SJSA1 (cell line): ENCODE measurements at regions not wholly inside any gene's neighbourhood (a gene's known extent, or its start where the extent isn't known, plus 50 kb on each side); places are given as distances from the start of the nearest gene placed in this dataset.
"Not testable (repeated sequence)": the region's sequence is repeated elsewhere in the genome, so short reads cannot be mapped to it uniquely, and the experiment has no call there.

Experiments
- DNase-seq, 2 experiments: peaks; one replicate each; pipeline ENCODE4 v3.0.0-alpha.2; 2015 to 2020; ENCODE audit warnings: low spot score in 2 of 2, low read depth in 1 of 2
- H3K27ac ChIP-seq: fragments of 250-450 bp; sonication (Bioruptor Pico); 2 replicates; pipeline ENCODE4 v1.5.1; 2020; ENCODE audit warnings: mild to moderate bottlenecking, moderate library complexity
- H3K27me3 ChIP-seq: fragments of 250-450 bp; sonication (Bioruptor Pico); replicated peaks from 2 replicates; pipeline ENCODE4 v1.5.1; 2020; ENCODE audit warnings: mild to moderate bottlenecking, moderate library complexity
- H3K36me3 ChIP-seq: fragments of 250-450 bp; sonication (Bioruptor Pico); 2 replicates; pipeline ENCODE4 v1.5.1; 2020; ENCODE audit warnings: mild to moderate bottlenecking
- H3K4me1 ChIP-seq: fragments of 250-450 bp; sonication (Bioruptor Pico); replicated peaks from 2 replicates; pipeline ENCODE4 v1.6.1; 2021; ENCODE audit warnings: mild to moderate bottlenecking
- H3K4me3 ChIP-seq: fragments of 250-450 bp; sonication (Bioruptor Pico); 2 replicates; pipeline ENCODE4 v1.5.1; 2020; ENCODE audit warnings: mild to moderate bottlenecking
- H3K9me3 ChIP-seq: fragments of 250-450 bp; sonication (Bioruptor Pico); replicated peaks from 2 replicates; pipeline ENCODE4 v1.5.1; 2020; ENCODE audit warnings: mild to moderate bottlenecking

DNA sequence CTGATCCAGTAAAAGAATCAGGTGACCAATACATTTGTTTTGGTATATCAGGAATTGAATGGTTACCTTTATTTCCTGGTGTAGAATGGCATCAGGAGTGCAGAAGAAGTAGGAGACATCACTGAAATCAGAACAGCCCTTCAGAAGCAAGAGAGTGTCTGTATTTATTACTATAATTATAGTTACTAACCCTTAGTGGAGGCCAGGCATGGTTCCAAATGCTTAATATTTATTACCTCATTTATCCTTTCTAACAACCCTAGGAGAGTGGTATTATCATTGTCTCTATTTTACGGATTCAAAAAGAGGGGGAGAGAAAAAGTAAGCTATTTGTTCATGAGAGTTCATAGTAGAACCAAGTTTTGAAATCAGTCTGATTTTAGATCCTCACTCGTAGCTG, 1292.9 kb downstream of the PCDH9 start:
- H3K4me1 ChIP-seq, result no peaks in the 10 kb centered on the region
- H3K27me3 ChIP-seq, result no peaks in the 10 kb centered on the region
- no peak overlapping the region for H3K4me3 ChIP-seq
- no peak overlapping the region for H3K27ac ChIP-seq
- no peaks in the 10 kb centered on the region for H3K9me3 ChIP-seq
- DNase-seq, result no peak
- no peaks in the 10 kb centered on the region for H3K36me3 ChIP-seq

DNA sequence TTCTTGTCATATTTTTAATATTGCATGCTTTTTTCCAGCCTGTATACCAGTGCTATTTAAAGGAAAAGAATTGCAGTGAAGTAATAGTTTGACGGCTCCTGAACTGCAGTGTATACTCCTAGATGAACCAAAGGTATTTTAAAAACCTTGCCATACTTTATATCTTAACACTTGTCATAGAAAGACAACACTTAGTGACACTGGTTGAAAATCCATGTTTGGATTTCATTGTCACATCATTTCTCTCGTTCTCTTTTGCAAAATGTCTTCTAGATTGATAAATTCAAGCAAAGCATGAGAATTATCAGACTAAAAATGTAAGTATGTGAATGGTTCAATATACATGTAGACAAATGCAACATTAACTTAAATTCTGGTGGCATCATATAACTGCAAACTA, 1293.9 kb downstream of the PCDH9 start:
- H3K9me3 ChIP-seq, result no peaks in the 10 kb centered on the region
- H3K36me3 ChIP-seq, result no peaks in the 10 kb centered on the region
- H3K27ac ChIP-seq, result no peak overlapping the region
- no peak overlapping the region for H3K4me3 ChIP-seq
- no peaks in the 10 kb centered on the region for H3K27me3 ChIP-seq
- no peaks in the 10 kb centered on the region for H3K4me1 ChIP-seq
- DNase-seq, result no peak

DNA sequence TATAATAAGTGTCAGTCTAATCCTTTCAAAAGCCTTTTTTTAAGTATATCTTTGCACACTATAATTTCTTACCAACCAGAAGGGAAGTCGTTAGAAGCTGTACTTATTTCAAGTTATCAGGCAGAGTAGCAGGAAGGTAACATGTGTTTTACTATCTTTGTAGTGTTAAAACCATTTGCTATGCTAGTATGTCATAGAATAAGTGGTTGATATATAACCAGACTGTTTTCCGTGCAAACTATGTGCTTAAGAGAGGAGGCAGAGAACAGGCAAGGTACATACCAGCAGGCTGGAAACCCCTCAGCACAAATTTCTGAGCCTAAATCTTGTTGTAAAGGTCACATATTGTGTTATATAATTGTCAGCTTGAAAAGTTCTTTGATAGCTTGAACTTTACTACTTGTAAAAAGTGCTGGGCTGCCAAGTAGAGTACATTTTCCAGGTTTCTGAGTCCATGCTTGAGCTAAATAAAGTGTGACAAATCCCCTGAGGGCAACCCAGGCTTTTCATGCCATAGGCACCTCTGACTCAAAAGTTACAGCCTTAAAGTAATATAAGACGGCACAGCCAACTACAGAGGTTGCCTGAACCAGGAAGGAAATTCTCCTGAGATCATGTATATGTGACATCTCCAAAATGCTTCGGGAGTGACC, 1297.4 kb downstream of the PCDH9 start:
- DNase-seq, result no peak

DNA sequence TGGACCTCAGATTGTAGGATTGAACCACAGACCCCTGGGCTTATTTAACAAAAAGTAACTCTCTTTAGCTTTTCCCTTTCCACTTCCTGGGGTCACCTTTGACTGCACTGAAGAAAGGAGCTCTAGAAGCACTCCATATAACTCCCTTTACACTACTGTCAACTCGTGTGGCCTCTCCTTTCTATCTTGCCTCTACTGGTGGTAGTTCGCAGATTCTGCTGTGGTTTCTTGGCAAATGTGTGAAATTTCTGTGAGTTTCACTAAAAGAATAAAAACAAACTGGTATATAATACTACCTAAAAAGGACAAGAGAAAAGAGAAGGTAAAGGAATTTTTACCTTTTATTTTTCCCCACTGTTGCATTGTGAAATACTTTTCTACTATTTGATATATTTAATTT, 1298.1 kb downstream of the PCDH9 start:
- H3K4me3 ChIP-seq, result no peak overlapping the region
- H3K9me3 ChIP-seq, result no peaks in the 10 kb centered on the region
- no peak for DNase-seq
- no peaks in the 10 kb centered on the region; the same call in none of the 2 replicates for H3K4me1 ChIP-seq
- no peak overlapping the region for H3K27ac ChIP-seq
- no peaks in the 10 kb centered on the region for H3K36me3 ChIP-seq
- H3K27me3 ChIP-seq, result no peaks in the 10 kb centered on the region

More for the DNA sequence above, 1297.4 kb downstream of the PCDH9 start:
- Histone ChIP-seq H3K36me3 (no peaks in the 10 kb centered on the region), H3K27me3 (no peaks in the 10 kb centered on the region), H3K27ac (no peak overlapping the region), H3K9me3 (no peaks in the 10 kb centered on the region), H3K4me3 (no peak overlapping the region), H3K4me1 (no peaks in the 10 kb centered on the region; the same call in none of the 2 replicates)

DNA sequence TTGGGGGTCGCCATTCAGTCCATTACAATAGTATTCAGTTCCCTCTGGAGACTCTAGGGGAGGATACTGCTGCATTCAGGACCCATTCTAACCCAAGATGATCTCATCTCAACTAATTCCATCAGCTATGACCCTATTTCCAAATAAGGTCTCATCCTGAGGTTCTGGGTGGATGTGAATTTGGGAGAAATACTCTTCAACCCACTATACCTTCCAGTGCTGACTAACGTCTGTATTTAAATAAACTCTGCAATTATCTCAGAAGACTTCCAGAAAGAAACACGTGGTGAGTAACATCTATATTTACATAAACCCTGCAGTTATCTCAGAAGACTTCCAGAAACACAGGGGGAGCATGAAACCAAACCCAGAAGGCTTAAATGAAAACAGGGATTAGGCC, 1300.7 kb downstream of the PCDH9 start:
- Histone ChIP-seq H3K4me1 (no peaks in the 10 kb centered on the region; the same call in none of the 2 replicates), H3K36me3 (no peaks in the 10 kb centered on the region), H3K27me3 (no peaks in the 10 kb centered on the region), H3K9me3 (no peaks in the 10 kb centered on the region), H3K4me3 (no peak overlapping the region), H3K27ac (no peak overlapping the region)
- peak in 1 of 2 experiments; percentile 9 for DNase-seq

DNA sequence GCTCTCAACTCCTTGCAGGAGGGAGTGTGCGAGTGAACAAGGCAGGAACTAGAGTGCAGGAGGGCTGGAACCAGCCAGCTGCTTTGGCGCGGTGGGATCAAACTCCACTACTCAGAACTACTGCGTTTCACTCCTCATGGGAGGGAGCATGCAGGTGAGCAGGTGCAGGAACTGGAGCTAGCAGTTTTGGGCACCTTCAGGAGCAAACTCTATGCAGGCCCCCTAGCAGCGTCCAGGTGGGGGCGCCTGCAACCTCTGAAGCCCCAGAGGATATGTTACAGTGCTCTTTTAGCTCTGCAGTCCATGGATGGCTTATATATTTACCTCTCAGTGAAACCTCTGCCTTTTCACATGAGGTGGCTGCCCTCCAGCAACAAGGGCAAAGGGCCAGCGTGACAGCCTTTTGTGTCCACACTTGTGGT, 1303.4 kb downstream of the PCDH9 start:
- H3K4me1 ChIP-seq, result no peaks in the 10 kb centered on the region; the same call in none of the 2 replicates
- H3K9me3 ChIP-seq, result no peaks in the 10 kb centered on the region
- H3K27me3 ChIP-seq, result no peaks in the 10 kb centered on the region
- H3K4me3 ChIP-seq, result no peak overlapping the region
- H3K27ac ChIP-seq, result no peak overlapping the region
- no peaks in the 10 kb centered on the region for H3K36me3 ChIP-seq
- DNase-seq, result no peak

DNA sequence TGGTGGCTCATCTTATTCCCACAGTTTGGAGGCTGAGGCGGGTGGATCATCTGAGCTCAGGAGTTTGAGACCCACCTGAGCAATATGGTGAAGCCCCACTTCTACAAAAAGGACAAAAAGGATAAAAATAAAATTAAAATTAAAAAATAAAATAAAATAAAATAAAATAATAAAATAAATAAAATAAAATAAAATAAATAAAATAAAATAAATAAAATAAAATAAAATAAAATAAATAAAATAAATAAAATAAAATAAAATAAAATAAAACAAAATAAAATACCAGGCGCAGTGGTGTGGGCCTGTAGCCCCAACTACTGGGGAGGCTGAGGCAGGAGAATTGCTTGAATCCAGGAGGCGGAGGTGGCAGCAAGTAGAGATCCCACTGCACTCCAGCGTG, 1307.3 kb downstream of the PCDH9 start:
- not testable (repeated sequence) for H3K36me3 ChIP-seq, H3K27me3 ChIP-seq, H3K27ac ChIP-seq, H3K4me1 ChIP-seq, DNase-seq, H3K4me3 ChIP-seq, H3K9me3 ChIP-seq

DNA sequence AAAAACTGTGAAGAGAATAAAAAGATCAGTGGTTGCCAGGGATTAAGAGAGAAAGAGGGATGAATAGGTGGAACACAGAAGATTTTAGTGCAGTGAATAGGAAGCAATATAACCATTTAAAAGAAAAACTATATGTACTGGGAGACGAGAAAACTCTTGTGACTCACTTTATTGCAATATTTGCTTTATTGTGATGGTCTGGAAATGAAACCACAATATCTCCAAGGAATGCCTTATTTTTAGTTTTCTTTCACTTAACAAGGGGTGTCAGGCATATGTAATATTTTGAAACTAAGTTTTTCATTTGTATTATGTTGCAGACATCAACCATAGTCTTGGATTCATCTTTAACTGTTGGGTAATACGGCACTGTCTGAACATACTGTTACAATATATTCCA, 1308.2 kb downstream of the PCDH9 start:
- no peaks in the 10 kb centered on the region for H3K27me3 ChIP-seq
- no peak for DNase-seq
- no peak overlapping the region for H3K4me3 ChIP-seq
- no peaks in the 10 kb centered on the region for H3K4me1 ChIP-seq
- H3K9me3 ChIP-seq, result no peaks in the 10 kb centered on the region
- H3K36me3 ChIP-seq, result no peaks in the 10 kb centered on the region
- H3K27ac ChIP-seq, result no peak overlapping the region

DNA sequence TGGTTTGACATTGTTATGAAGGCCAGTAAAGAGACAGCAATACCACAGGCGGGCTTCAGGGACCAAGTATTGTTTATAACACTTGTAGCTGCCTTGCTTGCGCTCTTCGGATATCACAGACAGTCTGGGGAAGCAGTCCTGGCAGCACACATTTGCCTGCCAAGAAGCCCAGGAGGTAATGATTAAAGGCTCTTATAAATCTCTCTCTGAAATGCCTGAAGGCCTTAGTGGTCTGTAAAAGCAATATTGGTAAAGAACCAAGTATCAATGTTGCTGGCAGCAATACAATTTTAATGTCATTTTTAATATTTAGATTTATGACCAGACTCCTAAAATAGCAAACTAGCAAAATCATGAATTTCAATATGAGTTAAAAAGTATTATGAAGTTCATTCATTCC, 1312.4 kb downstream of the PCDH9 start:
- DNase-seq, result no peak
- Histone ChIP-seq H3K27me3 (no peaks in the 10 kb centered on the region), H3K4me3 (no peak overlapping the region), H3K4me1 (peaks cover 21% of the 10 kb centered on the region), H3K9me3 (no peaks in the 10 kb centered on the region), H3K27ac (no peak overlapping the region), H3K36me3 (no peaks in the 10 kb centered on the region)

DNA sequence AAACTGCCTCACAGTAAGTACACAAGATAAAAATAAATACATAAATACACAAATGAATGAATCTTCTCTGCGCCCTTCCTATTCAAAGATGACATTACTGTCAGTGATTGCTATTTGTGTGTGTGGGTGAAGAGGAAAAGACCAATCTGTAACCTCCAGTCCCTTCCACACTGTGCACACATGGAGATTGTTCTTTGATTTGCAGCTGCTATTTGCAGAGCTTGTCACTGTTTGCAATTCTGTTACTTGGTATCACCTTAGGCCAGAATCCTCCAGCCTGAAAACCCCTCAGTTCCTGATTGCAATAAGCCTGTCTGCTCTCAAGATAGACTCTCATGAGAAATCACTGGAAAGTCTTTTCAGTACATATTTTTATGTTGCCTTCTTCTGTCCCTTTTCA, 1314.9 kb downstream of the PCDH9 start:
- no peaks in the 10 kb centered on the region for H3K36me3 ChIP-seq
- H3K27ac ChIP-seq, result no peak overlapping the region
- no peak for DNase-seq
- no peaks in the 10 kb centered on the region for H3K9me3 ChIP-seq
- no peak overlapping the region for H3K4me3 ChIP-seq
- H3K4me1 ChIP-seq, result peaks cover 21% of the 10 kb centered on the region
- H3K27me3 ChIP-seq, result no peaks in the 10 kb centered on the region

DNA sequence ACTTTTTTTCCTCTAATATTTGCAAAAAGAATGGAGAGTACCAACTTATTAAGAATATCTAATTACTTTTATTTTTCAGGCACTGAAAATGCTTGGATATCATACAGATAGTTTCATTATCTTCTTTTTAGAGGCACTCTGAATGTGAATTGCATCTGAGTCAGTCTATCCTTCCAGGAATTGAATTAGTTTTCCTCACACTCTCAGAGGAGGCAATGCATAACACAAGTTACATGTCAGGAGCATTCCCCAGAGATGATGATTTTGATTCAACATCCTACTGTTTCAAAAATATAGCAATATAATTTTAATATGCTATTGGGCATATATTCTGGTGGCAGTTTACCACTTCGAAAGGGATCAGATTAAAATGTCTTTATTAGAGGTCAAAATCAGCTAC, 1315.4 kb downstream of the PCDH9 start:
- no peak overlapping the region for H3K27ac ChIP-seq
- H3K4me1 ChIP-seq, result peaks cover 21% of the 10 kb centered on the region
- H3K4me3 ChIP-seq, result no peak overlapping the region
- no peak for DNase-seq
- H3K9me3 ChIP-seq, result no peaks in the 10 kb centered on the region
- H3K27me3 ChIP-seq, result no peaks in the 10 kb centered on the region
- no peaks in the 10 kb centered on the region for H3K36me3 ChIP-seq

DNA sequence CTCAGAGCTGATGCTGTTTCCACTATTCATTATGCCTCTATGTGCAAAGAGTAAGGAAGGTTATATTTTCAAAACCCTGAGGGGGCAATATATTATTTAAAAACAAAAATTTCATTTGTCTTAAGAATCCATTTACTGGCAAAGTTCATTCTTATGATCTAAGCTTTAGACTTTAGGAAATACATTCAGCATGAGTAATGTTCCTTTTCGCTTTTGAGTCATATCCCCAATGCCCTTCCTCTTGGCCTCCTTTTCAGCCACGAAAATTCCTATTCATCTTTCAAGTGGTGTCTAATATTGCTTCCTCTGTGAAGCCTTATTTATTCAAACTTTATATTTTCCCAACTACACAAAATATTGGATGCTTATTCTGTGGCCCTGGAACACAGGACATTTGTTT, 1317.0 kb downstream of the PCDH9 start:
- Histone ChIP-seq H3K4me3 (no peak overlapping the region), H3K36me3 (no peaks in the 10 kb centered on the region), H3K27me3 (no peaks in the 10 kb centered on the region), H3K4me1 (peaks cover 21% of the 10 kb centered on the region), H3K9me3 (no peaks in the 10 kb centered on the region), H3K27ac (peak overlapping the region; percentile 22; the same call in 1 of the 2 replicates)
- peak in 1 of 2 experiments; percentile 21 for DNase-seq

DNA sequence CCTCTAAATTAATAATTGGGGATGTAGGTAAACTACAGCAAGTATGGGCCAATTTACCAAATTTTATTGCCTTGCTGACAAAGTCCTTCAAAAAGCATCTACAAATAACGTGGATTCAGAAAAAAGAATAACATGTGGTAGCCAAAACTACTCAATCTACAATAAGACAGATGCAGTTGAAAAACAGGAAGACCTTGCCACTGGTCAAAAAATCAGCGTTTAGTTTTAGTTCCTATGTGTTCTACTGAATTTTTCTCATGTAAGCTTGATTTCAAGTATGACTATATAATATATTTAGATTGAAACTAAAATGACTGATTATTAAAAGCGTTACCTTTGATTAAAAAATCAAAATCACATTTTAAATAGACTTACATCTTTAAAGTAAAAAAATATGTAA, 1317.6 kb downstream of the PCDH9 start:
- Histone ChIP-seq H3K4me1 (peaks cover 21% of the 10 kb centered on the region), H3K27me3 (no peaks in the 10 kb centered on the region), H3K4me3 (no peak overlapping the region), H3K9me3 (no peaks in the 10 kb centered on the region), H3K36me3 (no peaks in the 10 kb centered on the region), H3K27ac (peak overlapping the region; percentile 22; the same call in 1 of the 2 replicates)
- no peak for DNase-seq

DNA sequence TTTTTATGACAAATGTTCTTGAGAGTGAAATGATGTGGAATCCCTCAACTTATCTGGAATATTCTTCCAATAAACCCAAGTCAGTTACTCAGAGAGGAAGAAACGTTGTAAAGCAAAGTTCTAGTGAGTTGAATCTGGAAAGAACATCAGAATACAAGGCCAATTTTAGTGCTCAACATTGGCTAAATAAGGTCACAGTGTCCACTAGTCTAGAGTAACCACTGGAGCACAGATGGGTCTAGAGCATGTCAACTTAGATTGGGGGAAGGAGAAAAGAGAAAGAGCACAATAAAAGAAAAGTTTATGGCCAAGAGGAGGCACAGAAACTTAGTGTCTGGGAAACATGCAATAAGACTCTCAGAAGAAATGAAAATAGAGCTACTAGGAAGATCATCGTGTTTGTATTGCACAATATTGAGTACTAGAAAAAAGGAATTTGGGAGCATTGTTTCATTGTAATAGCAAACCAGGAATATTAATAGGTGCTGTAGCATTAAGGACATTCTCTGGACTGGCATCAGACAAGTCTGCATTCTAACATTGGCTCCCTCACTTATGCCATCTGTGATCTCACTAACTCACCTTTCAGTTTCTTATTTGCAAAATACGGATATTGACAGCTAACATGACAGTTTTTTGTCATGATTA, 1318.5 kb downstream of the PCDH9 start:
- no peaks in the 10 kb centered on the region for H3K36me3 ChIP-seq
- H3K27ac ChIP-seq, result no peak overlapping the region
- peaks cover 21% of the 10 kb centered on the region for H3K4me1 ChIP-seq
- H3K4me3 ChIP-seq, result no peak overlapping the region
- no peak for DNase-seq
- H3K27me3 ChIP-seq, result no peaks in the 10 kb centered on the region
- H3K9me3 ChIP-seq, result no peaks in the 10 kb centered on the region
